ENCODE measurements at regions not wholly inside any gene's neighbourhood (a gene's known extent, or its start where the extent isn't known, plus 50 kb on each side); places are given as distances from the start of the nearest gene placed in this dataset.
"Not testable (repeated sequence)": the region's sequence is repeated elsewhere in the genome, so short reads cannot be mapped to it uniquely, and the experiment has no call there.

DNA sequence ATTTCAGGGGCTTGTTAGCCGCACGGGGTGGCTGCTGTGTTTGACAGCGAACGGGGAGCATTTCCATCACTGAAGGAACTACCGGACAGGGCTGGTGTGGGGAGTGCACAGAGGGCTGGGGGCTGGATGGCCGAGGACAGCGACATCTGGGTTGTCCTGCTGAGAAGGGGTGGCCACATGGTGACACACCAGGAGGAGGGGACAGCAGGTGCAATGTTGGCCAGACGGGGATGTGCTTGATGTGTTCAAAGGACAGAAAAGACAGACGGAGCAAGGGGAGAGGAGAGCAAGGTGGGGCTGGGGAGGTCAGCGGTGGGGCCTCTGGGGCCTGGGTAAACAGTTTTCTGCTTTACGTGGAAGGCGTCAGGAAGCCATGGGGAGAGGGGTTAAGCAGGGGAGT, 115.7 kb downstream of the TNFRSF13B start:
- not testable (repeated sequence) for H3K4me1 ChIP-seq (ENCODE audit: low read length); H3K27ac ChIP-seq (ENCODE audit: low read length); H3K4me2 ChIP-seq (ENCODE audit: low read depth, low read length, poor library complexity, severe bottlenecking); H3K79me2 ChIP-seq (ENCODE audit: low read length); H3K9me2 ChIP-seq (replicated peaks; ENCODE audit: insufficient read depth, low read length); H3K36me3 ChIP-seq (ENCODE audit: insufficient read depth, low read length); H4K20me1 ChIP-seq (ENCODE audit: insufficient read depth, low read depth, low read length); H3K27me3 ChIP-seq (ENCODE audit: low read length); H3K9me3 ChIP-seq (ENCODE audit: low read length); H3K9ac ChIP-seq (ENCODE audit: low read length); H3K4me3 ChIP-seq (ENCODE audit: low read length); DNase-seq; H2AFZ ChIP-seq (ENCODE audit: low read length)

DNA sequence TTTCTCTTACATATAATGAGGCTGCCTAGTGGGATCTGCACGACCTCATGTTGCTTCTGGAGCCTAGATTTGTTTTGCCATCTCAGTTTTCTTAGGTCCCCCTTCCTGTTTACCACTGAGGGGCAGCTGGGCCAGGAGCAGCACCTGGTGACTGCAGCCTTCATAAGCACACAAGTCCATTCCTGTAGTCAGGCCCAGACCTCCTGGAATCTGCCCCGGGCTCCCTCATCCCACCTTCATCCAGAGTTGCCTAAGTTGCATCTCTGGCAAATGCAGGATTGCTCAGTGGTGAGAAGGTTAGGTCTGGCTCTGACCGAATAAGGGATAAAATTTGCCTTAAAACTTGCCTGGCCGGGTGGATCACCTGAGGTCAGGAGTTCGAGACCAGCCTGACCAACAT, 117.3 kb downstream of the TNFRSF13B start:
- DNase-seq; H3K4me3 ChIP-seq (ENCODE audit: low read length); H4K20me1 ChIP-seq (ENCODE audit: insufficient read depth, low read depth, low read length); H3K36me3 ChIP-seq (ENCODE audit: insufficient read depth, low read length); H3K27ac ChIP-seq (ENCODE audit: low read length); H3K27me3 ChIP-seq (ENCODE audit: low read length); H3K79me2 ChIP-seq (ENCODE audit: low read length); H3K4me1 ChIP-seq (ENCODE audit: low read length); H3K9ac ChIP-seq (ENCODE audit: low read length); H3K9me3 ChIP-seq (ENCODE audit: low read length); H3K4me2 ChIP-seq (ENCODE audit: low read depth, low read length, poor library complexity, severe bottlenecking); H3K9me2 ChIP-seq (replicated peaks; ENCODE audit: insufficient read depth, low read length); H2AFZ ChIP-seq (ENCODE audit: low read length): not testable (repeated sequence)

DNA sequence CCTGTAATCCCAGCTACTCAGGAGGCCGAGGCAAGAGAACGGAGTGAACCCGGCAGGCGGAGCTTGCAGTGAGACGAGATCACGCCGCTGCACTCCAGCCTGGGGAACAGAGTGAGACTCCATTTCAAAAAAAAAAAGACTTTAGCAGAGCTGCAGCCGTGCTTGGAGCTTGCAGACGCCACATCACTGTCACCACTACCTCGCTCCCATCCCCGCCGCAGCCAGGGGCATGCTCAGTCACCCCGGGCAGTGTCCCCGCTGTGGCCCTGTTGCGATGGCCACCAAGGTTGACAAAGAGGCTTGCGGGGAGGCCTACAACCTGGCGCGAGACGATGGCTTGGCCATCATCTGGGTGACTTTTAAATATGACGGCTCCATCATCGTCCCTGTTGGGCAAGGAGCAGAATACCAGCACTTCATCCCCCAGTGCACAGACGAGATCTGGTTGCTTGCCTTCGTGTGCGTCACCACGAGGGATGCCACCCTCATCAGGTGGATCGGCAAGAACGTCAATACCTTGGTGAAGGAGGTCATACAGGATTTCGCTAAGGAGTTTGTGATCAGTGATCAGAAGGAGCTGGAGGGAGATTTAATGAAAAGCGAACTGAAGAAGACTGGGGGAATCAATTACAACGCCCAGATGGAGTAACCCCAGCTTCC, 118.1 kb downstream of the TNFRSF13B start:
- Histone ChIP-seq H4K20me1 (ENCODE audit: insufficient read depth, low read depth, low read length) (no peaks in the 10 kb centered on the region), H2AFZ (ENCODE audit: low read length) (no peak overlapping the region), H3K27ac (ENCODE audit: low read length) (no peak overlapping the region), H3K4me2 (ENCODE audit: low read depth, low read length, poor library complexity, severe bottlenecking) (no peak overlapping the region), H3K4me3 (ENCODE audit: low read length) (no peak overlapping the region), H3K9me2 (replicated peaks; ENCODE audit: insufficient read depth, low read length) (no peaks in the 10 kb centered on the region), H3K9ac (ENCODE audit: low read length) (no peak overlapping the region), H3K4me1 (ENCODE audit: low read length) (no peaks in the 10 kb centered on the region), H3K27me3 (ENCODE audit: low read length) (no peaks in the 10 kb centered on the region), H3K36me3 (ENCODE audit: insufficient read depth, low read length) (no peaks in the 10 kb centered on the region), H3K79me2 (ENCODE audit: low read length) (no peaks in the 10 kb centered on the region), H3K9me3 (ENCODE audit: low read length) (no peaks in the 10 kb centered on the region)
- DNase-seq = no peak

DNA sequence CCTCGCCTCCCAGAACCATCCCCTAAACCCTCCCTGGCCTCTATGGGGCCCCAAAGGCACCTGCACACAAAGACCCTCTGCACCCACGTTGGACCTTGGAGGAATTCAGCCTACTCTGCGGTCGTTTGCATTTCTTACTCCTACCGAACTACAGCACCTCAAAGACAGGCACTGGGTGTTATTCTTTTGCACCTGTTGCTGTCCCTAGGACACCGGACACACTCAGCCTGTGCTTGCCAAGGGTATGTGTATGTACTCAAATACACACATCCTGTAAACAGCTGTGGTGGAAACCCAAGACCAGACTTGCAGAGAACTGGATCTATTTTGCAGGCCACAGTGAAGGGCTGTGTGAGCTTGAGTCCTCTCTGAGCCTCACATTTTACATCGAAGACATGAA, 122.1 kb downstream of the TNFRSF13B start:
- not testable (repeated sequence) for H3K9ac ChIP-seq (ENCODE audit: low read length); H3K36me3 ChIP-seq (ENCODE audit: insufficient read depth, low read length)

DNA sequence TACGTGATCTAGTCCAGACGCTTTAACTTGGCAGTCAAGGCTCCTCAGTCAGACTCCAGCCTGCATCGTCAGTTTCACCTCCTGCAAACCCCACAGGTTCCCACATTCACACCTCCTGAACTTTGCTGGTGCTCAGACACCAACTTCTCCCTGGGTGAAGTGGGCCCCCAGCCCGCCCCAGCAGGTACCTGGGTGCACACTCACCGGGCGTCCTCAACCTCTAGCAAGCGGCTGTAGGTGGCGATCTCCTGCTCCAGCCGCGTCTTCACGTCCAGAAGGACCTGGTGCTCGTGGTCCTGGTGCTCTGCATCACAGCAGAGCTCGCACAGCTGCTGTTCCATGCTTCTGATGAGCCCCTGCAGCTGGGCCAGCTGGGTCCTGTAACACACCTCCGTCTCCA, 122.9 kb downstream of the TNFRSF13B start:
- H2AFZ ChIP-seq (ENCODE audit: low read length); H3K36me3 ChIP-seq (ENCODE audit: insufficient read depth, low read length); H4K20me1 ChIP-seq (ENCODE audit: insufficient read depth, low read depth, low read length); H3K4me1 ChIP-seq (ENCODE audit: low read length); H3K4me3 ChIP-seq (ENCODE audit: low read length); H3K27ac ChIP-seq (ENCODE audit: low read length); H3K9me3 ChIP-seq (ENCODE audit: low read length); H3K27me3 ChIP-seq (ENCODE audit: low read length); H3K9me2 ChIP-seq (replicated peaks; ENCODE audit: insufficient read depth, low read length); H3K79me2 ChIP-seq (ENCODE audit: low read length); DNase-seq; H3K9ac ChIP-seq (ENCODE audit: low read length); H3K4me2 ChIP-seq (ENCODE audit: low read depth, low read length, poor library complexity, severe bottlenecking): not testable (repeated sequence)

More for the DNA sequence above, 122.1 kb downstream of the TNFRSF13B start:
- H2AFZ ChIP-seq (ENCODE audit: low read length); H3K9me3 ChIP-seq (ENCODE audit: low read length); H3K4me2 ChIP-seq (ENCODE audit: low read depth, low read length, poor library complexity, severe bottlenecking); H3K4me3 ChIP-seq (ENCODE audit: low read length); DNase-seq; H3K4me1 ChIP-seq (ENCODE audit: low read length); H3K27me3 ChIP-seq (ENCODE audit: low read length); H3K9me2 ChIP-seq (replicated peaks; ENCODE audit: insufficient read depth, low read length); H3K79me2 ChIP-seq (ENCODE audit: low read length); H4K20me1 ChIP-seq (ENCODE audit: insufficient read depth, low read depth, low read length); H3K27ac ChIP-seq (ENCODE audit: low read length): not testable (repeated sequence)

DNA sequence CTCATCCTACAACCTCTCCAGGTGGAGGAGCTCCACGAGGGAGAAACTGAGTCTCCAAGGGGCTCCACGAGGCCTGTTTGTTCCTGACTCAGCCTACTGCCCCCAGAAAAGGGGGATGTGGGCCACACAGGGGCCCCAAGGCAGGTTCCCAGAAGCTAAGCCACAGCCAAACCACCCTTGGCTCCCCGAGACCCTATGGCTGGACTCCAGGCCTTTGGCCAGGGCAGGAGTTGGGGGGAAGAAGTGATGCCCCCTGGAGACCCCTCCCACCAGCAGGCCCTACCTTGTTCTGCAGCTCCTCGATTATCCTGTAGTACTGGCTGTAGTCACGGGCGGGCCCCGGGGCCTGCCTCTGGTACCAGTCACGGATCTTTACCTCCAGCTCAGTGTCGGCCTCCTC, 126.8 kb downstream of the TNFRSF13B start:
- H3K4me3 ChIP-seq (ENCODE audit: low read length); H3K4me1 ChIP-seq (ENCODE audit: low read length); H3K79me2 ChIP-seq (ENCODE audit: low read length); H3K4me2 ChIP-seq (ENCODE audit: low read depth, low read length, poor library complexity, severe bottlenecking); DNase-seq; H3K27ac ChIP-seq (ENCODE audit: low read length); H3K27me3 ChIP-seq (ENCODE audit: low read length); H3K36me3 ChIP-seq (ENCODE audit: insufficient read depth, low read length); H3K9me2 ChIP-seq (replicated peaks; ENCODE audit: insufficient read depth, low read length); H3K9ac ChIP-seq (ENCODE audit: low read length); H4K20me1 ChIP-seq (ENCODE audit: insufficient read depth, low read depth, low read length); H2AFZ ChIP-seq (ENCODE audit: low read length); H3K9me3 ChIP-seq (ENCODE audit: low read length): not testable (repeated sequence)

DNA sequence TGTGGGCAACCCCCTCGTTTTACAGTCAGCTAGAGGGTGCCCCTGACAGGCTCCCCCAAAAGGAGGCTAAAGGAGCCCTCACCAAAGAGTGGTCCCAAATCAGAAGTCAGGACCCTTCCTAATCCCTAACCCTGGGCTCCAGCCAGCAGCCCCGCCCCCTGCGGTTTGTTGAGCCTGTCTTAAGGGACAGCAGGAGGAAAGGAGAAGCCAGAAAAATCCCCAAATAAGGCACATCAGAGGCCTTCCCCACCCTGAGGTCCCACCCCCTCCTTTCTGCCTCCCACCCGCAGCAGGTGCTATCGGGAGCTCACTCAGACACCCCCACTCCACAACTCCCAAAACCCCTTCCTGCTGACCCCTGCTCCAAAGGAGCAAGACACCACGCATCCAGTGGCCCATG, 127.2 kb downstream of the TNFRSF13B start:
- not testable (repeated sequence) for H3K4me1 ChIP-seq (ENCODE audit: low read length); H3K79me2 ChIP-seq (ENCODE audit: low read length); H3K4me3 ChIP-seq (ENCODE audit: low read length); H3K4me2 ChIP-seq (ENCODE audit: low read depth, low read length, poor library complexity, severe bottlenecking); H3K27ac ChIP-seq (ENCODE audit: low read length); H4K20me1 ChIP-seq (ENCODE audit: insufficient read depth, low read depth, low read length); H2AFZ ChIP-seq (ENCODE audit: low read length); H3K27me3 ChIP-seq (ENCODE audit: low read length); H3K9ac ChIP-seq (ENCODE audit: low read length); H3K36me3 ChIP-seq (ENCODE audit: insufficient read depth, low read length); H3K9me3 ChIP-seq (ENCODE audit: low read length); H3K9me2 ChIP-seq (replicated peaks; ENCODE audit: insufficient read depth, low read length); DNase-seq

DNA sequence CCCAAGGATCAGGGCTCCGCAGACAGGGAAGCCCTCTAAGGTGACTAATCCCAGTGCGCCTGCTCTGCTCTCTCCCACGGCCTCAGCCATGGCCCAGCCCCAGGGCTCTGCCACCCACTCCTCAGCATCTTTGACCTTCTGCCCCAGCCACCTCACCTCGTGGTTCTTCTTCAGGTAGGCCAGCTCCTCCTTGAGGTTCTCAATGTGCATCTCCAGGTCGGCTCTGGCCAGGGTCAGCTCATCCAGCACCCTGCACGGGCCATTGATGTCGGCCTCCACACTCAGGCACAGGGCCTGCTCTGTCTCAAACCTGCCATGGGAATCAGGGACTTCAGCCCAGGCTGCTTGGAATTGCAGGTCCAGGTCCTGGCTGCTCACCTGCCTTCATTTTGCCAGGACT, 128.4 kb downstream of the TNFRSF13B start:
- H3K9me2 ChIP-seq (replicated peaks; ENCODE audit: insufficient read depth, low read length); DNase-seq; H2AFZ ChIP-seq (ENCODE audit: low read length); H3K9ac ChIP-seq (ENCODE audit: low read length); H3K4me1 ChIP-seq (ENCODE audit: low read length); H4K20me1 ChIP-seq (ENCODE audit: insufficient read depth, low read depth, low read length); H3K27me3 ChIP-seq (ENCODE audit: low read length); H3K4me2 ChIP-seq (ENCODE audit: low read depth, low read length, poor library complexity, severe bottlenecking); H3K9me3 ChIP-seq (ENCODE audit: low read length); H3K36me3 ChIP-seq (ENCODE audit: insufficient read depth, low read length); H3K4me3 ChIP-seq (ENCODE audit: low read length); H3K27ac ChIP-seq (ENCODE audit: low read length); H3K79me2 ChIP-seq (ENCODE audit: low read length): not testable (repeated sequence)

DNA sequence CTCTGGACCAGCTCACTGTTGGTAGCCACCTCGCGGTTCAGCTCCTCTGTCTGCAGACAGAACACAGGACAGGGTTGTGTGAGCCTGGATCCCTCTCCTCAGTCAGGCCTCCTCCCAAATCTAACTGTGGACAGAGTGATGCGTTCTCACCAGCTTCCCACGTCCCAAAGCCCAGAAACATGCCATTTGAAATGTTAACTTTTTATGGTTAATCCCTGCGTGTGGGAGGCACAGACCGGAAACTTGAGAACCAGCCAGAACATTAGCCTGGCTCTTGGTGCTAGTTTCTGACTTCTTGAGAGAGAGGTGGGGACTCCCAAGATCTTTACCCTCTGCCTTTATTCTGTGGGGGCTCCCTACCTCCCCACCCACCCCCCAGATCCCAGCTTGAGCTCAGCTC, 129.6 kb downstream of the TNFRSF13B start:
- not testable (repeated sequence) for H3K4me1 ChIP-seq (ENCODE audit: low read length); H3K4me2 ChIP-seq (ENCODE audit: low read depth, low read length, poor library complexity, severe bottlenecking); H3K4me3 ChIP-seq (ENCODE audit: low read length); H3K27me3 ChIP-seq (ENCODE audit: low read length); H4K20me1 ChIP-seq (ENCODE audit: insufficient read depth, low read depth, low read length); H3K9me2 ChIP-seq (replicated peaks; ENCODE audit: insufficient read depth, low read length); H3K9me3 ChIP-seq (ENCODE audit: low read length); H3K36me3 ChIP-seq (ENCODE audit: insufficient read depth, low read length); H3K27ac ChIP-seq (ENCODE audit: low read length); H3K9ac ChIP-seq (ENCODE audit: low read length); H2AFZ ChIP-seq (ENCODE audit: low read length); H3K79me2 ChIP-seq (ENCODE audit: low read length); DNase-seq

Data from Karpas-422 (cell line).